T-helper 1 cell (primary cell): ENCODE measurements at regions not wholly inside any gene's neighbourhood (a gene's known extent, or its start where the extent isn't known, plus 50 kb on each side); places are given as distances from the start of the nearest gene placed in this dataset.
"Not testable (repeated sequence)": the region's sequence is repeated elsewhere in the genome, so short reads cannot be mapped to it uniquely, and the experiment has no call there.

Experiments used
- DNase-seq, 5 donors: peaks; one replicate each; pipeline ENCODE4 v3.0.0-alpha.2; 2012 to 2020

DNA sequence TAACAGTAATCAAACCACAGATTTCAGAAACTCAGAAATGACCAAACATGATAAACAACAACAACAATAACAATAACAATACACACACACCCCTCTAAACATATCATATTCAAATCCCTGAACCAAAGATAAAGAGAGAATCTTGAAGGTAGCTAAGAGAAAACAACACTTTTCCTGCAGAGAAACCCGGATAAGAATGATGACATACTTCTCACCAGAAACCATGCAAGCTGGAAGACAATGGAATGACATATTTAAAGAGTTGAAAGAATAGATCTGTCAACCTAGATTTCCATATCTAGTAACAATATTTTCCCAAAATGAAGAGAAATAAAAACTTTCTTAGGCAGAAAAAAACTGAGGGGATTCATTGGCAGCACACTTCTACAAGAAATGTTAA is 138.1 kb downstream of the LIG4 start:
- no peak for DNase-seq

DNA sequence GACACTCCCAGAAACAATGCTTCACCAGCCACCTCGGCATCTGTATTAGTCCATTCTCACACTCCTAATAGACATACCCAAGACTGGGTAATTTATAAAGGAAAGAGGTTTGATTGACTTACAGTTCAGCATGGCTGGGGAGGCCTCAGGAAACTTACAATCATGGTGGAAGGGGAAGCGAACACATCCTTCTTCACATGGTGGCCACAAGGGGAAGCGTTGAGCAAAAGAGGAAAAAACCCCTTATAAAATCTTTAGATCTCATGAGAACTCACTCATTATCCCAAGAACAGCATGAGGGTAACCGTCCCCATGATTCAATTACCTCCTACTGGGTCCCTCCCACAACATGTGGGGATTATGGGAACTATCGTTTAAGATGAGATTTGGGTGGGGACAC is 140.9 kb downstream of the LIG4 start:
- DNase-seq: not testable (repeated sequence)

DNA sequence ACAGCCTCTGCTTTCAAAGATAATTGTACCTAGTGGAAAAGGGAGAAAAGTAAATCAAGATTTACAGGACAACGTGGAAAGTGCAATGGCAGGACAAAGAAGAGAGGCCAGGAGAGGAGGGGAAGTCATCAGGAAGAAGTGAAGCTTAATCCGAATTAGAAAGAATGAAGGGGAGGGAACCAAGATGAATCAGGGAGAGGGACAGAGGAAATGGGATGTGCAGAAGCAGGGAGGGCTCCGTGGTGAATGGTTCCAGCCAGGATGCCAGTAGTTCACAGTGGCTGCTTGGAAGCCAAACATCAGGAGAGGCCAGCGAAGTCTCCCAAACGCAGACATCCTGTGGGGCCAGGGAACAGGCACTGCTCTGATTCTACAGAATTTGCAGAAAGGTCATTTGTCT is 144.4 kb downstream of the LIG4 start:
- no peak for DNase-seq

DNA sequence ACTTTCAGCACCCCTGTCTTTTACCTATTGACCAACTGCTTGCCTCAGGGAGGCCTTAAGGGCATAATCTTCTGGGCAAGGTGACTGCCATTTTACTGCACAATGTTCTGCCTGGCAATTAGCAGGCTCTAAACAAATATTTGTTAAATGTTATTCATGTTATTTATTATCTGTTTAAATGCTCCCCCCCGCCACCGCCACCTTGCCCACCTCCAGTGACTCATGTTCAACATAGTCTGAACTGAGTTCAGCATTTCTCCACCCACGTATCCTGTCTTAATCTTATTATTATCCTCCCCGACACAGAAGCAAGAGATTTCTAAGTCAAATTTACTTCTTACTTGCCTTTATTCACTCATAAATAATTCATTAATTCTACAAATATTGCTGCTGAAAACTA is 144.8 kb downstream of the LIG4 start:
- no peak for DNase-seq

DNA sequence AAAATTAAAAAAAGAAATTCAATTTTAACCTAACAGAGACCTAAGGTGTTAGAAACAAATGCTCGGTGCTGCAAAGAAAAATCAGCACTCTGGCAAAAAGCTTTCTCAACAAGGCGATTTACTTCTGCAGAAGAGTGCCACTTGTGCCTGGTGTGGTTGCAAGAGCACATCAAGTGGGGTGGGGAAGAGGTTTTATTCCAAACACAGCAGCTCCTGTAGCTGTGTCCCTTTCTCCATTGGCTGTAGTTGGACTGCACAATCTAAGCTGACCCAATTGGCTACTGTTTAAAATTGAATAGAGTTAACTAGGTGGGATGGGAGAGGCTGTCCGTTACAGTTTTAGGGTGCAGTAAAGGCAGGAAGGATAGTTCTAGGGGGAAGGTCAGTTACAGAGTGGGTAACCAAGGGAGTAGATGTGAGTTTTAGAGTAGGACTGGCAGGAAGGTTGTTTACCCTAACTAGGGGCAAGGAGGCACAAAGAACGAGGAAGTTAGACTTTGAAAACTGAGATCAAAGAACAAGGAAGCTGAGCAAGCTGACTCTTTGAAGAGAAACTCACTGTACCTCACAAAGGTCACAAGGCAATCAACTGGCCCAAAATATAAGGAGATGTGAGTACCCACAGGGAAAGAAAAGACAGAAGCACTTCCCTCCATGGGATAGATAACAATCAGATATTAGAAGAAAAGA is 145.7 kb downstream of the LIG4 start:
- DNase-seq: no peak

DNA sequence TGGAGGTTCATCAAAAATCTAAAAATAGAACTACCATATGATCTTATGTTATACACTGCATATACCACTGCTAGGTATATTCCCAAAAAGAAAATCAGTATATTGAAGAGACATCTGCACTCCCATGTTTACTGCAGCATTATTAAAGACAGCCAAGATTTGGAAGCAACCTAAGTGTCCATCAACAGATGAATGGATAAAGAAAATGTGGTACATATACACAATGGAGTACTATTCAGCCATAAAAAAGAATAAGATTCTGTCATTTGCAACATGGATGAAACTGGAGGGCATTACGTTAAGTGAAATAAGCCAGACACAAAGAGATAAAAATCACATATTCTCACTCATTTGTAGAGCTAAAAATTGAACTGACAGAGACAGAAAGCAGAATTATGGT is 151.0 kb downstream of the LIG4 start:
- DNase-seq: not testable (repeated sequence)

DNA sequence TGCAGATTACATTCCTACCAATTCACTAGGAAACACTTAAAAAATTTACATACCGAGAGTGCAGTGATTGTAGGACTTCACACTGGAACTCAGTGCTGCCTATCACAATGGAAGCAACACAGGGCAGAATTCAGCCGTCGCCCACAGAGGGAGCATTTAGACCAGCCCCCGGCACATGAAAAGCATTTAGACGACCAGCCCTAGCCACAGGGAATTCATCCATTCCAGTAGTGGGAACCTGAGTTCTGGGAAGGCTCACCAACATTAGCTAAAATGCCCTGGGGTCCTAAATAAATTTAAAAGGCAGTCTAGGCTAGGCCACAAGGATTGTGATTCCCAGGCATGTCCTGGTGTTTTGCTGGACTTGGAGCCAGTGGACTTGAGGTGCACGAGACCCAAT is 155.2 kb downstream of the LIG4 start:
- DNase-seq: no peak

DNA sequence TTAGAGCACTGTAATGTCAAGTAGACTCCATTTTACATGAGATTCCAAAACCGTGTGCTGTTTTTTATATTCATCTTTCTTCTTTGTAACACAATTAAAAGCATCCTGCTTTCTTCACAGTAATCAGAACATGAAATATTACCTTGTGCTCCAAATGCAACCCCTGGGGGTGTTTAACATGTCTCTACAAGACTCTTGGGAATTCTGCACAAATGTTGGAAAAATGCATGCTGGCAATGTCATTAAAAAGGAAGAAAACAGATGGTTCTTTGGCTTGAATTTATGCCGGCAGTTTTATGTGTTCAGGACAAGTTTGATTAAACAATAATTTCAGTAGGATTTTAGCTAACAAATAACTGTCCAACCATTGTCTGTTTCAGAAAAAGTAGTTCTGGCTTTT is 159.1 kb downstream of the LIG4 start:
- no peak for DNase-seq

DNA sequence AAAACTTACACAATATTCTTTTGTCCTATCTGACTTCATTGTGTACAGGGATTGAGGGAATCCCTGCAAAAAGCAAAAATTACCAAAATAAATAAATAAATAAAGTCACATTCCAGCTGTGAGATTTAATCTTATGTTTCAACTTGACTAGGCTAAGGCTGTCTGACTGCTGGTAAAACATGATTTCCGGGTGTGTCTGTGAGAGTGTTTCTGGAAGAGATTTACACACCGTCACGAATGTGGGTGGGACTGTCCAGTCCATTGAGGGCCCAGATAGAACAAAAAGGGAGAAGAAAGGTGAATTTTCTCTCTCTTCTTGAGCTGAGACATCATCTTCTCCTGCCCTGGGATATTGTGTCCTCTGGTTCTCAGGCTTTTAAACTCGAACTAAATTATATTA is 166.1 kb downstream of the LIG4 start:
- no peak for DNase-seq

DNA sequence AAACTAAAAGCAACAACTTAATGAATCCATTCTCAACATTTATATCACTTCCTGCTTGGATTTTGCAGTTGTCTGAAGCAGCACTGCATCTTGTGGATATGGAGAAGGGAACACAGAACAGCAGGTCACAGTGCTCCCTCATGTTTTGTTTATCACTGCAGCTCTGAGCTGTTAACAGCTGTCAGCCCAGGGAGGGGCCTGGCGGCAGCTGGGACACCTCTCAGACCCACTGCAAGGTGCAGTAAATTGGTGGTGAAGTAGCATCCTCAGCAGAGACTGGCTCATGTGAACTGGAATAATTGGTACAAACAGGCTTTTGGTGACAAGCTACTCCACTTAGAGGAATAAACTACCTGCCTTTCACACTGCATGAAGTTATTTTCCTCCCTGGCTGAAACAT is 170.4 kb downstream of the LIG4 start:
- no peak for DNase-seq

DNA sequence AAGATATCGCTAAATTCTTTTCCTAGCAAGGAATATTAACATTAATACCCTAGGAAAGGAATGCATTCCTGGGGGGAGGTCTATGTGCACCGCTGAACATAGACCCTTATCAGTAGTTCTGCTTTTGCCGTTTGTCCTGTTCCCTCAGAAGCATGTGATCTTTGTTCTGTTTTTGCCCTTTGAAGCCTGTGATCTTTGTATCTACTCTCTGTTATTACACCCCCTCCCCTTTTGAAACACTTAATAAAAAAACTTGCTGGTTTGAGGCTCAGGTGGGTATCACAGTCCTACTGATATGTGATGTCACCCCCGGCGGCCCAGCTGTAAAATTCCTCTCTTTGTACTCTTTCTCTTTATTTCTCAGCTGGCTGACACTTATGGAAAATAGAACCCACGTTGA is 172.5 kb downstream of the LIG4 start:
- DNase-seq: not testable (repeated sequence)

DNA sequence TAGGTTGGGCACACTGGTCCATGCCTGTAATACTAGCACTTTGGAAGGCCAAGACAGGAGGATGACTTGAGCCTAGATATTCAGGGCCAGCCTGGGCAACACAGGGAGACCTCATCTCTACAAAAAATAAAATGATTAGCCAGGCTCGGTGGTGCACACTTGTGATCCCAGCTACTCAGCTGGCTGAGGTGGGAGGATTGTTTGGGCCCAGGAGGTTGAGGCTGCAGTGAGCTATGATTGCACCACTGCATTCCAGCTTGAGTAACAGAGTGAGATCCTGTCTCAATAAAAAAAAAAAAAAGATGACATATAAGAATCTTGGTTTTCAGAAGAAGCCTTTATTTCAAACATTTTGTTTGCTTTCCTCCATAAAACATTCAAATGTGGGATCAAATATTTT is 178.0 kb downstream of the LIG4 start:
- no peak for DNase-seq

DNA sequence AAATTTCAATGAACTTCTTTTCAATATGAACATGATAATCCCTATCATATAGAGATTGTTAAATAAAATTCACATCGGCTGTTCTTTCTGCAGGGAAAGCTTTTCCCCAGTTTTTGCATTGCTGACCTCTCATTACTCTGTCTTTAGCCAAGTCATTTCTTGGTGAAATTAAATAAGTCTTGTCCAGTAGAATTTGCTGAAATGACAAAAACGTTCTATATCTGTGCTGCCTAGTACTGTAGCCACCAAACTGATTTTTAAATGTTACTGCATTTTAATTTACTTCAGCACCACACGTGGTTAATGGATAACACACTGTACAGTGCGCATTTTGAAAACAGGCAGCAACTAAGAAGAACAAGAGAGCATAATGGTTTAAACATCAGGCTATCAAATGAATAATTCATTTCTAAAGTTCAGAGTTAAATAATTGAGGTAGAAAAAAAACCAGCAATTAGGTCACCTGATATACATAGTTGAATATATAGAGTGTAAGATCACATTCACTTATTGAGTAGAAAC is 178.9 kb downstream of the LIG4 start:
- no peak for DNase-seq

DNA sequence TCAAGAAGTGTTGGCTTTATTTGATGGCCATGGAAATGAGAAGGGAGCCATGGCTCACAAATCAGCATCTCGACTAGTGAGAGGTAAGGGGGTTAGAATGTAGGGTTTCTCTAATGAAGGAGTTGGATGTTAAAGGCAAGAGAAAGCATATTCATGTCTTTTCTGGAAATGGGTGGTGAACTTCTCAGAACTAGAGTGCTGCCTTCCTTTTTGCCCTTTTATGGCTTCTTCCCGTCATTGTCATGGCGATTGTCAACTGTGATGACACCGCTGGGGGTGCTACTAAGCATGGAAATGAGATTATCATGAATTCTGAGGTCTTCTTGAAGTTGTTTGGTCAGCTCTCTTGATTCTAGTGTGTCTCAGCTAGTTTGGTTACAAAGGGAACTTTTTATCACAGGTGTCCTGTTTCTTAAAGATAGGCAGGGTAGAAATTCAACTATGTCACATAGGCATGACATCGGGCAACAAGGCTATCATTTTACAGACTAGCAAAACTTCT is 180.4 kb downstream of the LIG4 start:
- no peak for DNase-seq

DNA sequence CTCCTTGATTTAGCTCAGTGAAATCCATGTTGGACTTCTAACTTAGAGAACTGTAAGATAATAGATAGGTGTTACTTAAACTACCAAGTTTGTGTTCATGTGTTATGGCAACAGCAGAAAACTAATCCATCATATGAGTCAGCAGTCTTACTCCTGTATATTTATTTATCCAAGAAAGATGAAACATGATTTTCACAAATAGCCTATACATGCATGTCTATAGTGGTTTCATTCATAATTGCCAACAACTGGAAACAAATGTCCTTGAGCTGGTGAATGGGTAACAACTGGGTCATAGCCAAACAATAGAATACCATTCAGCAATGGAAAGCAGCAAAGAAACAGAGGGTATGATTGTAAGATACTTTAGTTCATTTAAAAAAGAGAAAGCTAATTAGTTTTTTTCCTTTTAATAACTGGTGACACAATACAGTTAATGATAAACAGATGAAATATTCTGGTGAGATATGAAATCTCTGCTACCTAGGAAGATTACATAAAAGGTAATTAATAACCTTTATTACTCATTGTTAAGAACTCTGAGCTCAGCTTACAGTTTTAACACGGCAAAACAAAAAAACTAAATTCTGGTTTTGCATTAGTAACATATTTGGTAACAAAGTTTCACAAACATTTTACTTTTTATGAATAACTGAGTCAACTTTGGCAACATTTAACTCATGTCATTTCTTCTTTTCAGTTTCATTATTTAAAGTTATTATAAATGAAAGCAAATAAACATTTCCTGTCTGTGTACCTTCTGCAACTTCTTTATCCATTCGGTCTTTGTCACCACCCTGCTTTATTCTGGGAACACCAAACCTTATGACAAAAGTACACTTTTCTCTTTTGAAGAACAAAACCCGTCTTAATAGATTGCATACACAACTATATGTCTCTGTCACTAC is 181.3 kb downstream of the LIG4 start:
- no peak for DNase-seq

DNA sequence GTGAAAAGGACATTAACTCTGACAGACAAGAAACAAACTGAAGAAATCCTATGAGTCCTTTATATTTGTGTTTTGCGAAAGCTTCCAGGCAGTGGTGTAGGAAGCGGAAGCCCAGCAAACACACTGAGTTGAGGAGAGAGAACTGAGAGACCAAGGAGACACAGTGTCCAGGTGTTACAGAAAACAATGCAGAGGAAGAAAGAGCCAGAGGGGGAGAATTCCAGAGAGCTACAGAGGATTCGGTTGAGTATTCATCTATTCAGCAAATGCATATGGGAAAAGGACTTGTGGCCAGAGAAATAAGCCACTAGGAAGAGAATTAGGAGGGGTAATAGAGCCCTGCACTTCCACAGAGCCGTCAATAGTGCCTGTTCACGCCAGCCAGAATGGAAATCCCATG is 183.5 kb downstream of the LIG4 start:
- no peak for DNase-seq

DNA sequence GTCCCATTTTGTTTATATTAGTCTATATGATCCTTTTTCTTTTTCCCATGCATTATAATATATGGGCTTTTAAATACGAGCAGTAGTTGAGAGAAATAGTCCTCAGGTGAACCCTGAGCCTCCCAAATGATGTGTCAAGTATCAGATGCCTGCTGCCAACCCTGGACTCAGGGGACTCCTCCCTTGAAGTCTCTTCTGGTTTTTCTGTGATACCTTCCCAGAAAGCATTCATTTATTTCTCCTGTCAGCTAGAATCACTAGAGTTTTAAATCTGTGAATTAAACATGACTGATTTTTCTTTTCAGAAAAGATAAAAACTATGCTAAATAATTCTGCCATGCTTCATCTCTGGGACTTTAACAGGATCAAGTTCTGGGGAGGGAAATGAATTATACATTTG is 184.6 kb downstream of the LIG4 start:
- no peak for DNase-seq

DNA sequence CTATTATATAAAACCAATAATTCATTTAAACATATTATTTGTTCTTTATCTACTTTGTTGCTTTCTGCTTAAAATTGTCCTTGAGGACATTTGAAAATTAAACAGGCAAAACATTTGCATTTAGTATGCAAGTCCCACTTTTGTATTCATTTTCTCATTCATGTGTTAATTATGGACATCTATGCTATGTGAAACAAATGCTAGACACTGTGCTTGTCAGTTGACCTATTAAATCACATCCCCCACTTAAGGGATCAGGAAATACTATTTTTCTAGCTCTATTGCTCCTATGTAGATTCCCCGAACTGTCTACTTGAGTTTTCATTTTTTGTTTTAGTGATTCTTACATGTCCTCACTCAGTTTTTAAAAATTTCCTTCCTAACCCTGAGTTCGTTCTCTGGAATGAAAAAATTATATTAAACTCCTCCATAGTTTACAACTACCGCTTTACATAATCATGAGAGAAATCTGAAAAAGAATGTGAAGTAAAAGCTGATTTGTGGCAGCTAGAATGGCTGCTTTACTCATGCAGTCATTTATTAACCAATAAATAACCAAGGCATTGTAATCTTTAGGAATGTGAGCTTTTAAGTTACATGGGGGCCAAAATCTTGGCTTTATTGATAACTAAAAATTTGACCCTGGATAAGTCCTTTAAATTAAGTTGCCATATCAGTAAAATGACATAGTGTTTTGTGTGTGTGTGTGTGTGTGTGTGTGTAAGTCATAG is 188.5 kb downstream of the LIG4 start:
- no peak for DNase-seq

DNA sequence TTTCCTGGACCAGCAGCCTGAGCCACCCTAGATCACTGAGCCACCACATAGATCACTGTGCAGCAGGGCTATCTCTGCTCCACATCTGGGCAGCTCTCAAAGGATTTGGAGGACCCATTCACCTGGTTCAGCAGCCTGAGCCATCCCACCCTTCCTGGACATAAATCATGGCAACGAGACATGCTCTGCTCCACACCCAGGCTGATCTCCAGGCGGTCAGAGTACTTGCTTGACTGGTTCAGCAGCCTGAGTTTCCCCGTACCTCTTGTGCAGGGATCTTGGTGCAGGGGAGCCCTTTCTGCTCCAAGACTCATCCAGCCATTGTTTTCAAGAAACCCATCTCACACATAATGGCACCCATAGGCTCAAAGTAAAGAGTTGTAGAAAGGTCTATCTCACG is 195.3 kb downstream of the LIG4 start:
- DNase-seq: no peak

DNA sequence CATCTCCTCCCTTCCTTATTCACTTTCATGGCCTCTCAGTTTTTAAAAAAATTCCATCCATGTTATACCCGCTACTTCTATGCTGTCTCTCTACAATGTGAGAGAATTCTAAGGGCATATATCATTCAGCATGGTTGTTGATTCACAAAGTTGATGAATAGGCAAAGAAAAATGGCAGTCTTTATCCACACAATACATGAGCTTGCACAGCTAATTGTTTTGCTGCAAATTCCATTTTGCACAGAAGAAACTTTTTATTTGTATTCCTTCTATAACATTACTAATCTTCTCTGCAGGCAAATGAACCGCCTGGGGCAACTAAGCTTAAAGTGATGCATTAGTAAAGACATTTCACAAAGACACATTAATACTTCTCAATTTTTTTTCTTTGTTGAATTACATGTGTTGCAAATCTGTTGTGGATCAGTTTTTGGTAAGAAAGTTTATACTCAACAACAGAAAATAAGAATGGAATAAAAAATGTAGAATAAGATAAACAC is 196.9 kb downstream of the LIG4 start:
- DNase-seq: no peak

DNA sequence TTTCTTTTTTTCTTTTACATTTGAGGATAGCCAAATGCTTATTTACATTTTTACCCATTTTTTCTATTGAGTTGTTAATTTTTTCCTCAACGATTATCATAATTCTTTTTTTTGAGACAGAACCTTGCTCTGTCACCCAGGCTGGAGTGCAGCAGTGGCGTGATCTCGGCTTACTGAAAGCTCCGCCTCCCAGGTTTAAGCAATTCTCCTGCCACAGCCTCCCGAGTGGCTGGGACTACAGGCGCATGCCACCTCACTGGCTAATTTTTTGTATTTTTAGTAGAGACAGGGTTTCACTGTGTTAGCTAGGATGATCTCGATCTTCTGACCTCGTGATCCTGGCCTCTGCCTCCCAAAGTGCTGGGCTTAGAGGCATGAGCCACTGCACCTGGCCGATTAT is 208.7 kb downstream of the LIG4 start:
- no peak for DNase-seq

DNA sequence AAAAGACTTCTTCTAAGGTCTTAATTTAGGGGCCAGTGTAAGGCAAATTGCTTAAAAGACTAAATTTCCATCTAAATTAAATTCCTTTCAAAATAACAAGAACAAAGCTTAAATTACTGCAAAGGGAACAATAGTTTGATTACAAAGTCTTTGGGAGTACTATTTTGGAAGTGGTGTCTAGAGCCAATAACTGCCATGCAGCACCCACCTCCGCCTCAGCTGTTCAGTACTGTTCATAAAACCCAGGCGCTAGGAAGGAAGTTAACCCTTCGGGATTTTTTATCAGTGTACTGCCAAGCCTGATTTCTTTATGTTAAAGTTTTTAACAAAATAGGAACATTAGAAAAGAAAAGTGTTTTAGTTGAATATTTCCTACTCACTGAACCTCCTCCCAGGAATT is 210.1 kb downstream of the LIG4 start:
- DNase-seq: no peak

DNA sequence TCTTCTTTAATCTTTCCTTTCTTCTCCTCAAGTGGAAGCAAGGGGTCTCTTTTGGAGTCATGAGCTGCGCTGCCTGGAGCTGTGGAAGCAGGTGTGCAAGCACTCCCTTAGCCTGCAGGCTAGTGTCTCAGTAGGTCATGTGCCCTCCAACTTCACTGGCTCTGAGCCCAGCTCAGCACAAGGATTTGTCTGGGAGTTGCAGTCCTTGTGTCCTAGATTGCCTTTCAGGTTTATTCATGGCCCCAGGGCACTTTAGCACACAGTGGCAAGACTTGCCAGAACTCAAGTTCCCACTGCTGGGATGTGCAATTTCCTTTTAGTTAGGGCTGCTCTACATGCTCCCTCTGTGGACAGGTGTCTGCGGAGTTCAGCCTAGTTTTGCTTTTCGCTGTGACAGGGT is 211.7 kb downstream of the LIG4 start:
- no peak for DNase-seq
